ENCODE measurements at regions not wholly inside any gene's neighbourhood (a gene's known extent, or its start where the extent isn't known, plus 50 kb on each side); places are given as distances from the start of the nearest gene placed in this dataset.

DNA sequence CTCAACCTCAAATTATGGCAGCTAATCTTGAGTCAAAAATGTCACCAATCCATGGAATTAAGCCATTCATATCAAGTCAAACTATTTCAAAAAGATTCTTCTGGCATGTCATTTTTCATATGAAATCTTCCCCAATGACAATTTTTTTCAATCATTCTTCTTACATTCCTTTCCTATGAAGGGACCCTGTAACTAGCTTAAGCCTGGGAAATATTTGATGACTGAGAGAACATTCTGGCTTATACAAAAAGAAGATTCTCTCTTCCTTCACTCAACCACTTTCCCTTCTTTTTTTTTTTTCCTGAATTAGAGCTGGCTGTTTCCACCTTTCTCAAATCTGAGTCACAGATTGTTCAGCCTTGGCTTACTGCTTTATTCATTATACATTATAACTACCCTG, 903.7 kb downstream of the FAM181B start:
- H4K91ac ChIP-seq (ENCODE audit: insufficient read length, low read depth, low read length) = no peak overlapping the region
- Mint-ChIP-seq H3K4me1 (peaks cover 0 to 4% of the 10 kb centered on the region in 2 experiments; a peak in 2 of 4 replicates), H3K36me3 (ENCODE audit: insufficient read depth in 1 of 3, low read depth in 3 of 3) (no peaks in the 10 kb centered on the region), H3K27ac (no peak overlapping the region), H3K9me3 (peaks cover 5% of the 10 kb centered on the region in 2 experiments; a peak in 2 of 5 replicates), H3K4me3 (no peak overlapping the region), H3K27me3 (ENCODE audit: low read depth) (no peaks in the 10 kb centered on the region)
- H3K4me2 ChIP-seq (ENCODE audit: insufficient read depth, insufficient read length, low read length) = no peak overlapping the region
- no peak for DNase-seq
- no peak overlapping the region for H4K5ac ChIP-seq (ENCODE audit: insufficient read length, low read depth, low read length)
- no peak overlapping the region for H3T11ph ChIP-seq (ENCODE audit: low read length)
- no peak overlapping the region for H3K4ac ChIP-seq (ENCODE audit: low read depth, low read length)
- H3K79me2 ChIP-seq (ENCODE audit: insufficient read depth, low read length) = no peaks in the 10 kb centered on the region
- H2BK15ac ChIP-seq (ENCODE audit: low read depth, low read length) = no peak overlapping the region
- no peak overlapping the region for H3K27ac ChIP-seq (ENCODE audit: insufficient read length, low read depth, low read length)
- no peak overlapping the region for H3K9ac ChIP-seq (ENCODE audit: extremely low read depth, insufficient read length, low read length)
- H3K18ac ChIP-seq (ENCODE audit: insufficient read length, low read depth, low read length) = no peak overlapping the region
- no peaks in the 10 kb centered on the region for H3K23me2 ChIP-seq (ENCODE audit: insufficient read length, low read depth, low read length, poor library complexity, severe bottlenecking)
- H2BK20ac ChIP-seq (ENCODE audit: low read depth, low read length, poor library complexity, severe bottlenecking) = no peak overlapping the region
- TF ChIP-seq, protein P1, sequence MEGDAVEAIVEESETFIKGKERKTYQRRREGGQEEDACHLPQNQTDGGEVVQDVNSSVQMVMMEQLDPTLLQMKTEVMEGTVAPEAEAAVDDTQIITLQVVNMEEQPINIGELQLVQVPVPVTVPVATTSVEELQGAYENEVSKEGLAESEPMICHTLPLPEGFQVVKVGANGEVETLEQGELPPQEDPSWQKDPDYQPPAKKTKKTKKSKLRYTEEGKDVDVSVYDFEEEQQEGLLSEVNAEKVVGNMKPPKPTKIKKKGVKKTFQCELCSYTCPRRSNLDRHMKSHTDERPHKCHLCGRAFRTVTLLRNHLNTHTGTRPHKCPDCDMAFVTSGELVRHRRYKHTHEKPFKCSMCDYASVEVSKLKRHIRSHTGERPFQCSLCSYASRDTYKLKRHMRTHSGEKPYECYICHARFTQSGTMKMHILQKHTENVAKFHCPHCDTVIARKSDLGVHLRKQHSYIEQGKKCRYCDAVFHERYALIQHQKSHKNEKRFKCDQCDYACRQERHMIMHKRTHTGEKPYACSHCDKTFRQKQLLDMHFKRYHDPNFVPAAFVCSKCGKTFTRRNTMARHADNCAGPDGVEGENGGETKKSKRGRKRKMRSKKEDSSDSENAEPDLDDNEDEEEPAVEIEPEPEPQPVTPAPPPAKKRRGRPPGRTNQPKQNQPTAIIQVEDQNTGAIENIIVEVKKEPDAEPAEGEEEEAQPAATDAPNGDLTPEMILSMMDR (conservative IDR thresholded peaks at IDR 0.05) = no peak
- no peak overlapping the region for H2BK5ac ChIP-seq (ENCODE audit: insufficient read length, low read length)
- no peak overlapping the region for H2BK12ac ChIP-seq (ENCODE audit: insufficient read length, low read depth, low read length)
- no peak overlapping the region for H3K14ac ChIP-seq (ENCODE audit: insufficient read depth, low read length)
- H3K56ac ChIP-seq (ENCODE audit: insufficient read length, low read depth, low read length) = no peak overlapping the region
- H4K20me1 ChIP-seq (ENCODE audit: control insufficient read depth, insufficient read depth, insufficient read length) = no peaks in the 10 kb centered on the region
- no peaks in the 10 kb centered on the region for H3K79me1 ChIP-seq (ENCODE audit: insufficient read depth, low read depth, low read length, poor library complexity, severe bottlenecking)
- no peaks in the 10 kb centered on the region for H3K9me3 ChIP-seq (ENCODE audit: control insufficient read depth, low read depth, low read length)
- no peaks in the 10 kb centered on the region for H3K27me3 ChIP-seq (ENCODE audit: insufficient read depth, low read length)
- no peak overlapping the region for H2BK120ac ChIP-seq (ENCODE audit: low read depth, low read length, poor library complexity, severe bottlenecking)
- H3K4me1 ChIP-seq (ENCODE audit: insufficient read depth, low read length) = no peaks in the 10 kb centered on the region
- H2AFZ ChIP-seq (ENCODE audit: low read length) = no peak overlapping the region
- H2AK5ac ChIP-seq (ENCODE audit: insufficient read length, low read length) = no peak overlapping the region
- no peak overlapping the region for H4K8ac ChIP-seq (replicated peaks; ENCODE audit: insufficient read length, low read depth, low read length)
- H3K23ac ChIP-seq (ENCODE audit: insufficient read length, low read depth, low read length) = no peak overlapping the region

All from H9 (cell line).